Astrocyte of the hippocampus (primary cell): ENCODE measurements at regions not wholly inside any gene's neighbourhood (a gene's known extent, or its start where the extent isn't known, plus 50 kb on each side); places are given as distances from the start of the nearest gene placed in this dataset.
"Not testable (repeated sequence)": the region's sequence is repeated elsewhere in the genome, so short reads cannot be mapped to it uniquely, and the experiment has no call there.

Experiments used
- DNase-seq: peaks from one replicate; pipeline ENCODE4 v3.0.0; 2011; ENCODE audit warnings: low read depth, low spot score

DNA sequence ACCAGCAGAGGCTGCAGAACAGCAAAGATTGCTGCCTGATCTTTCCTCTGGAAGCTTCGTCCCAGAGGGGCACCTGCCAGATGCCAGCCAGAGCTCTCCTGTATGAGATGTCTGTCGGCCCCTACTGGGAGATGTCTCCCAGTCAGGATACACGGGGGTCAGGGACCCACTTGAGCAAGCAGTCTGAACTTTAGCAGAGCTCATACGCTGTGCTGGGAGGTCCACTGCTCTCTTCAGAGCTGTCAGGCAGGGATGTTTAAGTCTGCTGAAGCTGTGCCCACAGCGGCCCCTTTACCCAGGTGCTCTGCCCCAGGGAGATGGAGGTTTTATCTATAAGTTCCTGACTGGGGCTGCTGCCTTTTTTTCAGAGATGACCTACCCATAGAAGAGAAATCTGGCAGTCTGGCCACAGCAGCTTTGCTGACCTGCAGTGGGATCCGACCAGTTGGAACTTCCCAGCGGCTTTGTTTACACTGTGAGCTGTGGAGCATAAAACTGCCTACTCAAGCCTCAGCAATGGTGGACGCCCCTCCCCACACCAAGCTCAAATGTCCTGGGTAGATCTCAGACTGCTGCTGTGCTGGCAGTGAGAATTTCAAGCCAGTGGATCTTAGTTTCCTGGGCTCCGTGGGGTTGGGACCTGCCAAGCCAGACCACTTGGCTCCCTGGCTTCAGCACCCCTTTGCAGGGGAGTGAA lies 613.9 kb downstream of the HTR1B start:
- DNase-seq: not testable (repeated sequence)

DNA sequence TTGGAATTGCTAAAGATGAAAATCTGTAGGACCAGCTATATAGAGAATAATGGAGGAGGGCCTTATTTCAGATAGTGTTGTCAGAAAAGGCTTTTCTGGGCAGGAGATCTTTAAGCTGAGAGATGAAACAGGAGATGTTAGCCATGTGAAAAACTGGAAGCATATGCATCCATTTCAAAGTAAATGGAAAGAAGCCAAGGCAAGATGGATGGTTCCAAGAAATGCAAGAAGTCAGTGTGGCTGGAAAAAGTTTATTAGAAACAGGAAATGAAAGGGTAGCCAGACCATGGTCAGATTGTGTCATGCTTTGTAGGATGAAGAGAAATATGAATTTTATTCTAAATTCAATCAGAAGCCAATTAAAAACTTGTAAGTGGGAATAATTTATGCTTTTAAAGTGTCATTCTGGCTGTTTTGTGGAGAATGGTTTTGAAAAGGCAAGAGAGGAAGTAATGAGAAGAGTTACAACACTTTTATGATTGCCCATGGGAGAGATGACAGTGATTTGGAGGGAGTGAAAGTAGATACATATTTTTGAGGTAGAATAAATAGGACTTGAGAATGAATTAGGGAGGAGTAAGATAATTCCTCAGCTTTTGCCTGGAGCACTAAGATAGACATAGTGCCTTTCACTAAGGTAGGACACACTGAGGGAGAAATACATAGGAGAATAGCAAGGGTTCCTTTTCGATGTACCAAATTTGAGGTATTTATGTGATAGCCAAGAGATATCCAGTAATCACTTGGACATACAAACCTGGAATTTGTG lies 620.1 kb downstream of the HTR1B start:
- DNase-seq: no peak

DNA sequence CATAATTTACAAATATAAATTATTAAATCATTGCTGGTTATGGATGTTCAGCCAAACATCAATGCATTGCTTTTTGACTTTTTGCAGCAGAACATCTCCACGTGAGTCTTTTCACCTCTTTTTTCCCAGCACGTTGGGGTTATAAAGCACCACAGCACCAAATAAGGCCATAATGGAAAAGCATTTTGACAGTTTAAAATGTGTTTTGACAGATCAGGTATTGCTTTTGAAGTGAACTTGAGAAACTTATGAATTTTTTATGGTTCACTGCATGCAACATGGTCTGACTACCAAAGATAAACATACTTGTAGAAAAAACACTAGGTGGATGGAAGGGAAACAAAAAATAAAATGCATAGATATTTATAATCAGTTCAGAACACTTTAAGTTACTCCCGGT lies 622.4 kb downstream of the HTR1B start:
- DNase-seq: no peak

DNA sequence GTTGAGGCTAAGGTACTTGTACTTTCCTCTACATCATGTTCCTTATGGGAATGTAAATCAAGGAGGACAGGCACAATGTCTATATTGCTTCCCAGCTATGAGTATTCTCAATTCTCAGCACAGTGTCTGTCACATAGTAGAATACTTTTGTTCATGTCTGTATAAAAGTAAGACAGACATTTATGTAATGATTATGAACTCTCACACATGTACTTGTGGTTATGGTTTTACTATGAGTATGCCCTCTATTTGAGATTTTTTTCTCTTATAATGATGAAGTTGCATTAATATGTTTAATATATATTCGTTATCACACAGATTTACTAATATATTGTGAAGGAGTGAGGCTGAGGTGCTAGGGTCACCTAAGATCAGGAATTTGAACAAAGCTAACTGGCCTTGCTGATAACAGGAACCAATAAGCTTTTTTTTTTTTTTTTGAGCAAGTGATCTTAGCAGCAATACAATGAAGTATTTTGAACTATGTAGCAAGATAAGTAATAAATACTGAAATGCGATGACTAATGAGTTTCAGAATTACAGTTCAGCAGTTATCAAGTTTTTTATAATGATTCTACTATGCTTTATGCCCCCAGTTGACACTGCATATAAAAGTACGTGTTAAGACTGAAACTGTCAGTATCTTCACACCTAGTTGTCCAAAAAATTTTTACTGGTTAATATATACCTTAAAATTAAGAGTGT lies 623.1 kb downstream of the HTR1B start:
- DNase-seq: no peak

DNA sequence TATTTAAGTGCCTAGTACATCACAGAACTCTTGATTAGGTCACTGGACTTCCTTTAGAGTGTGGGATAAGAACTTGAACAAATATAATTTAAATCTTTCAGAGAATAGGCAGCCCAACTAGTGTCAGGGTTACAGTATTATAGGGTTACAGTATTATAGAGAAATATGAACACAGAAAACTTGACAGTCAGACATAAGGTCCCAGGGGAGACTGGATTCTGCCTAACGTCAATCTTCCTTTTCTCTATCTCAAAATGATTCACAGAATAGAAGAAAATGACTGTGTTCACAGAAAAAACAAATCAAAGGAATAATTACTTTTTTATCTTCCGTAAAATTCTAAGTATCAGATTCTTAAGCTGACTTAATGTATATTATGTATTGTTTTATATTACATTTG lies 623.8 kb downstream of the HTR1B start:
- no peak for DNase-seq

DNA sequence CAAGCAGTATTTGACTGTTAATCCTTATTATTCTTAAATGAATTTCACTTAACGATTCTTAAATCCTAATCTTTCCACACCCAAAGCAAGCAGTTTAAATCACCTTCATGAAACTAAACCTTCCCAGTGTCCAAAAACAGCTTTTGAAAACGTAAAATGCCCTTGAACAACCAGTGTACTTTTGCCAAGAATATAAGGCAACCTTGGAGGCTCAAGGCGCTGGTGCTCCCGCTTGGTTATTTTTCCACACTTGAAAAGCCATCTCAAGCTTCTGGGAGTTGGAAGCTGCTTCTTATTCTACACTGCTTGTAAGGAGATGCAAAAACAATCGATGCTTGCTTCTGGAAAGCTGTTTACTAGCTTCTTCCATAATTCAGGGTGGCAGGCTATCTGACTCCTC lies 625.7 kb downstream of the HTR1B start:
- no peak for DNase-seq

DNA sequence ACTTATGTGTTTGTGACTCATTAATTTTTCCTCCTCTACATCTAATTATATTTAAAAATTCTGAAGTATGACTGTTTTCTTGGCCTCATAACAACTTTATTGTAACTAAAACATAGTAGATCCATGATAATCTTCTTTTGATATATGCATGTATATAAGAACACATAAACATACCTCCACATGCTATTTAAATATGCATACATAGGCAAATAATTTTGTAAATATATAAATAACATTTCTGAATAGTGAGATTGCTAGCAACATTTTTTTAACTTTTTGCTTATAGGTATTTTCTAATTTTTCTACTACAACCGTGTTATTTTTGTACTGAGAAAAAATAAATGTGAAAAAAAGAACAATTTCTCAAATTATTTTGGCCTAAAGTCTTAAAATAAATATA lies 627.6 kb downstream of the HTR1B start:
- no peak for DNase-seq

DNA sequence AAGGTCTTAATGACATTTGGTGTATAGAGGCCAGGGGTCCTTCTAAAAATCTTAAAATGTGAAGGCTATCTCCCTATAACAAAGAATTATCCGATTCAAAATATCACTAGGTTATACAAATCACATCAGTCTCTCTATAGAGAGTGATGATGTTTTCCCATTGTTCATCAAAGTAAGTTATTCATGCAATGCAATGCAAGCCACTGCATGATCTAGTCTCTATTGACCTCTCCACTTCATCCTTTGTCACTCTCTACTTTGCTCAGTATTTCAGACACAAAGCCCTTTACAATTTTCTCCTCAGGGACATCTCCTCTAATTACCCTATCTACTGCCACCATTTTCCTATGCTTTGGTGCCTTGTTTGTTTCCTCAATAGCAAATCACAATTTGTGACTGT lies 628.0 kb downstream of the HTR1B start:
- no peak for DNase-seq

DNA sequence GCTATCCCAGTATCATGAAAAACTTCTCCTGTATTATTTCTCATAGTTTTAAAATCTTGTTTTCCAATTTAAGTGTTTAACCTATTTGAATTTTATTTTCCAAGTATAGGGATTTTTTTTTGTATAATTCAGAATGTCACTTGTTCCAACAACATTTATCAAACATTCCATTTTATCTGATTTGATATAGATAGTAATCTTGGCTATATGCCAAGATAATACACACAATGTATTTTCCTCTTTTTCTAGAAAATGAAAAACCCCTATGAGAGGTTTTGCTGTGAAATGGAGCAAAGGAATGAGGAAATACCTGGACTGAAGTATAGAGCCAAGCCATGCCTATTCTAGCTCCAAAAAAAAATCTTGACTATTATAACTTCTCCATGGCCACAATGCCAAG lies 628.9 kb downstream of the HTR1B start:
- DNase-seq: no peak

DNA sequence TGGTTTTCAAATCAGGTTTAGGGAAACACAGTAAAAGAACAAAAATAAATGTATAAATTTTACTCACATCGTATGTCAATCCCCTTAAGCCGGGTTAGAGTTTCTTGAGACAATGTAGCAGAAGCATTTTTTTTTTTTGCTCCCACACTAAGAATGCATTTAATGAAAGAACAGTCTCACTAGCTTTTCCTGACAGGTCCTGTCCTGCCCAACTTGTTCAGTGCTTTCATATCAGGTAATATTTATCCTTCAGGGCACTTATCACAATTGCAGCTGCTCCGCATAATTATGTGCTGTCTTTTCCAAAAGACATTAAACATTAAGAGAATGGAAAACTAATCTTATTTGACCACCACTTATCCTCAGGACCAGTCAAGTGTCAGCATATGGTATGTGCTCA lies 632.0 kb downstream of the HTR1B start:
- DNase-seq: no peak

DNA sequence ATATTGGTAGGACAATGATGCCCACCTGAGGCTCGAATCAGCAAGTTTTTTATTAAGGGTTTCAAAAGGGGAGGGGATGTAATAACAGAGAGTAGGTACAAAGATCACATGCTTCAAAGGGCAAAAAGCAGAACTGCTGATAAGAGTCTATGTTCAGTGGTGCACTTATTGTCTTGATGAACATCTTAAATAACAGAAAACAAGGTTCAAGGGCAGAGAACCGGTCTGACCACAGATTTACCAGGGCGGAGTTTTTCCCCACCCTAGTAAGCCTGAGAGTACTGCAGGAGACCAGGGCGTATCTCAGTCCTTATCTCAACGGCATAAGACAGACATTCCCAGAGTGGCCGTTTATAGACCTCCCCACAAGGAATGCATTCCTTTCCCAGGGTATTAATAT lies 639.7 kb downstream of the HTR1B start:
- DNase-seq: not testable (repeated sequence)

DNA sequence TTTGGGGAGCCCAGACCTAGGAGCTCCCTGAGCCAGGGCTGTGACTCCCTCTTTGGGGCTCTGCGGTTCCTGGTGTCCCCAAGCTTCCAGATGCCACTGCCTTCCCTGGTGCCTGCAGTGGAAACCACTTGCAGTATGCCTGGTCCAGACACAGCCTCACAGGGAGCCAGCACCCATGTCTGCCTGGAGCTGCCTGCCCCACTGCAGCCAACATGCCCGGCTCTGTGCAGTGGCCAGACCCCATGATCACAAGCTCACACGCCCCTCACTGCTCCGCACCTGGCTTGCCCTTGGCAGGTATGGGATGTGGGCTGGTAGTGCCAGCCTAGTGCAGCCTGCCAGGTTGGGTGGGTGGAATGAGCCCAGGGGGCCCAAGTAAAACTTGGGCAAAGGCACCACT lies 644.8 kb downstream of the HTR1B start:
- DNase-seq: no peak

DNA sequence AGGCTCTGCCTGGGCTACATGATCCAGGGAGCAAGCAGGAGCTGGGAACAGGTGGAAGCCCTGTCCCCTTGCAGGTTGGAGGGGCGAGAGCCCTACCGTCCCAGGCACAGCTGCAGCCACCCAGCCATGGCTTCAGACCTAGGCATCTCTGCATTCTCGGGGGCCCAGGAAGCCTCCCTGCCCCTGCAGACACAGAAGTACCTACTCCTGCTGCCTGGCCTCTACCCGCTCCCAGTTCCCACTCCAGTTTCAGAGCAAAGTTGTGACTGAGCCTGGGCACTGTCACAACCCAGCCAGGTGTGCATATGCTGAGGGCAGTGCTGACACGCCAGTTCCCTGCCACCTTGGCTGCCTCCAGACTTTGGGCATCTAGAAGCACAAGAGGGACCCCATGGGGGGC lies 645.9 kb downstream of the HTR1B start:
- DNase-seq: no peak

DNA sequence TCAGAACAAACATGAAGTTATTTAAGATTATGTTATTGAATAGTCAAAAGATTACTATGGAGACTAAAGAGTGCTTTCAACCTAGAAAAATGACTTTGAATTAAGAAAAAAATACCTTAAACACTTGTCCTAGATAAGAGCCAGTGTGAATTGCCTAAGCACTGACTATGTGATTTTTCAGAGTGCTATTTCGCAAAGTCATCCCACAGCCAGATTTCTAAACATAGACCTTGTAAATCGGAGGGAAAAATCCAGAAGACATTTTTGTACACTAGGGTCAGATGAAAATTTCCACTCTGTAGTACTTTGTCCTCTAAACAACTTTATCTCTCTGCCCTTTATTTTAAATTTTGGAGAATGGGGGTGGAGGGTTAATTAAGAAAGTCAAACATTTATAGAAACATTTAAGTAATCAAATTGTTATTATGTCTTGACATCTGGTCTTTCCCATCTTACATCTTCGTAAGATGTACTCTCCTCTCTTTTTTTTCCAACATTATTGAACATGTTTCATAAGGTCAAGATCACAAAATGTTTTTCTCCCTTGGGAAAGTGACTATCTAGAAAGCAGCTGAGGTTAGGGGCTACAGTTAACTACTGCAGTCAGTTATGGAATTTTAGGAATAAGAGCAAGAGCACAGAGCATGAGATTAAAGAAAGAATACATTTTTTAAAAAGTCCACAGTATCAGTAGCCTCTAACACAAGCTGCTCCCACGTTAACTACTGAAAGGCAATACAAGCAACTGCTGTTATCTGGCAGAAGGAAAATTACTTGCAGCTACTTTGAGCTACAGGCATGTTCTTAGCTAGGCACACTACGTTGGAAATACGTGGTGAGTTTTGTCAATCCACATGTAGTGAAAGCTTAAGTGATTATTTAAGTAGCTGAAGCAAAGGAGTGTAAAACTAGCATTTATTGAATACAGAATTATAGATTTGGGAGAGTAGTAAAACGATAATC lies 648.5 kb downstream of the HTR1B start:
- DNase-seq: no peak

DNA sequence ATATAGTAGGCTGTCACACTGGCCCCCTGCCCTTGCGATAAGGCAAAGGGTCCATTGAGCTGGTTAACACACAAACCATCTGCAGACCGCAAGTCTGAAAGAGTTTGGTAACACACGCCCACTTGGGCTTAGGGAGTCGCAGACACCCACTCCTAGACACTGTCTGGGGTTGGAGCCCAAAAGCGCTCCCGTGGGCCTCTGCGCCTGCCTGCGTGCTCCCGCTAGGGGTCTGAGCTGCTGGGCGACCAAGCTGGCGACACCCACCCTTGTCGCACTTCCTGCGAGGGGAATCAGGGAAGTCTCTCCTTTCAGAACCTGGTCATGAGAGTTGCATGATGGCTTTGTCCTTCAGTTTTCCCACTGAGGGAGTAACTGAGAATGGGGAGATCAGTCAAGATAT lies 653.0 kb downstream of the HTR1B start:
- no peak for DNase-seq

DNA sequence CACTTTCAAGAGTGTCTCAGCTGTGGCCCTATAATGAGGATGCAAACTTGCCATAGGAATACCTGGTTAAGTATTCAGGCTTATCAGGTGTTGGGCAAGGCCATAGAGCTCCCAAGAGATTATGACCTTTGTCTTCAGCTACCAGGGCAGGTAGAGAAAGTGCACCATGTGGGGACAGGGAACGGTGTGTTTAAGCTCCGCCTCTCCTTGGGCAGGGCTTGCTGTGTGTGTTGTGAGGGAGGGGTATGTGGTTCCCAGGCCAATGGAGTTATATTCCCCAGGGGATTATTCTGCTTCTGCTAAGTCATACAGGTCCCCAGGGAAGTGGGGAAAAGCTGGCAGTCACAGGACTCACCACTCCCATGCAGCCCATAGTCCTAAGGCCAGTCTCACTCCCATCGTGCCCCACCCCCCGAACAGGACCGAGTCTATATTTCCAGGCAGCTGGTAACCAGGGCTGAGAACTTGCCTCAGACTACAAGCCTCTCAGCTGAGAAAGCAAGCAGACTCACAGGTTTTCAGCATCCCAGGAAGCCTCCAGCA lies 660.2 kb downstream of the HTR1B start:
- no peak for DNase-seq

DNA sequence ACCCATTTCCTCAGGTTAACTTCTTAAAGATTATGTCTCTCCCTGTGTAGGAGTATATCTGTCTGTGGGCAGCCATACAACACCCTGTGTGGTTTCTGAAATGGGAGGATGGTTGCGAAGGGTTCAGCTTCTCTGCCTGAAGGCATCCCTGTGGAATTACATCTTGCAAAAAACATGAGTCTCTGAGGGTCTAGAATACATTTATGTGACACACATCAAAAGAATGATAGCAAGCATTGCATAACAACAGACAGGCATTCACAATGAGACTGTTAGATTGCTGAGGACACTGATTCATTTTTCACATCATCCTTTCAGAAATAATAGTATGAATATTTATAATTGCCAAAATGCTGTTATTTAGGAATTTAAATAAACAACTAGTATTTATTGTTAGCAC lies 670.9 kb downstream of the HTR1B start:
- DNase-seq: no peak

DNA sequence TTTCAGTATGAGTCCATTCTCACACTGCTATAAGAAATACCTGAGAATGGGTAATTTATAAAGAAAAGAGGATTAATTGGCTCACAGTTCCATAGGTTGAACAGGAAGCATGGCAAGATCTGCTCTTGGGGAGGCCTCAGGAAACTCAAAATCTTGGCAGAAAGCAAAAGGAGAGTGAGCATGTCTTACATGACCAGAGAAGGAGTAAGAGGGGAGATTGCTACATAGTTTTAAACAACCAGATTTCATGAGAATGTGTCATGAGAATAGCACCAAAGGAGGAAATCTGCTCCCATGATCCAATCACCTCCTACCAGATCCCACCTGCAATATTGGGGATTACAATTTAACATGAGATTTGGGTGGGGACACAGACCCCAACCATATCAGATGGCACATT lies 672.4 kb downstream of the HTR1B start:
- DNase-seq: no peak

DNA sequence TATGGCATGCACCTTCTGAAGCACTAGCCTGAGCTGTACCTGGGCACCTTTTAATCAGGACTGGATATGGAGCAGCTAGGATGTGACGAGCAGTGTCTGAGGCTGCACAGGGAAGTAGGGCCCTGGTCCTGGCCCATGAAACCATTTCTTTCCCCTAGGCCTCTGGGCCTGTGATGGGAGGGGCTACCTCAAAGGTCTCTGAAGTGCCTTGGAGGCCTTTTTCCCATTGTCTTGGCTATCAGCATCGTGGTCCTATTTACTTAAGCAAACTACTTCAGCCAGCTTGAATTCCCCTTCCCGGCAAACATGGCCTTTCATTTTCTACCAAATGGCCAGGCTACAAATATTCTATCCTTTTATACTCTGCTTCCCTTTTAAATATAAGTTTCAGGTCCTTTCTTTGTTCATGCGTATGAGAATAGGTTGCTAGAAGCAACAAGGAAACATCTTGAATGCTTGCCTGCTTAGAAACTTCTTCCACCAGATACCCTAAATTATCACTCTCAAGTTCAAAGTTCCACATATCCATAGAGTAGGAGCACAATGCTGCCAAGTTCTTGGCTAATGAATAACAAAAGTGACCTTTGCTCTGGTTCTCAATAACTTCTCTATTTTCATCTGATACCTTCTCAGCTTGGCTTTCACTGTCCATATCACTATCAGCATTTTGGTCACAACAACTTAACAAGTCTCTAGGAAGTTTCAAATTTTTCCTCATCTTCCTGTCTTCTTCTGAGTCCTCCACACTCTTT lies 673.1 kb downstream of the HTR1B start:
- DNase-seq: no peak

DNA sequence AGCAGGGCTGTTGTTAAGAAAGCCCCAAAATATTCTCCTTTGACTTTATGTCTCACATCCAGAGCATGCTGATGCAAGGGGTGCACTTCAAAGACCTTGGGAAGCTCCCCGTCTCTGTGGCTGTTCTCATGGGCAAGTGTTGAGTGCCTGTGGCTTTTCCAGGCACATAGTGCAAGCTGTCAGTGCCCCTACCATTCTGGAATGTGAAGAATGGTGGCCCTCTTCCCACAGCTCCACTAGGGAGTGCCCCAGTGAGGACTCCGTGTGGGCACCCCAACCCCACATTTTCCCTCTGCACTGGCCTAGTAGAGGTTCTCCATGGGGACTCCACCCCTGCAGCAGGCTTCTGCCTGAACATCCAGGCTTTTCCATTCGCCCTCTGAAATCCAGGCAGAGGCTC lies 673.7 kb downstream of the HTR1B start:
- DNase-seq: no peak

DNA sequence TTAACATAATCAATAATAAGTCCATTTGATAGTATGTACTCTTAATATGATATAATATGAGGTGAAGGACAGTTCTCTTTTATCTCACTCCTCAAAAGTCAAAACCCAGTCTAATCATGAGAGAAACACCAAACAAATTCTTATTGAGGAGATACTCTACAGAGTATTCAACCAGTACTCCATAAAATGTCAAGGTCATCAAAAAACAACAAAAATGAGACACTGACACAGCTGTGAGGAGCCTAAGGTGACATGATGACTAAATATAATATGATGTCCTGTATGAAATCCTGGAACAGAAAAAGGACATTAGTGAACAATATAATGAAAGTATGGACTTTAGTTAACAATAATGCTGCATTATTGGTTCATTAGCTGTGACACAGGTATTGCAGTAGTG lies 675.1 kb downstream of the HTR1B start:
- no peak for DNase-seq
